Lower leg skin (tissue), 3 donors: ENCODE measurements at regions not wholly inside any gene's neighbourhood (a gene's known extent, or its start where the extent isn't known, plus 50 kb on each side); places are given as distances from the start of the nearest gene placed in this dataset.

Experiments used
- CTCF ChIP-seq, 3 donors: fragments of 450-650 bp; IDR thresholded peaks; one replicate each; pipeline ENCODE4 v1.5.1; 2016; ENCODE audit warnings: antibody characterized with exemption in 3 of 3, mild to moderate bottlenecking in 3 of 3, moderate library complexity in 2 of 3
- POLR2A ChIP-seq, 2 donors: fragments of 450-650 bp; IDR thresholded peaks; one replicate each; pipeline ENCODE4 v1.6.1; 2016 to 2017; ENCODE audit warnings: antibody characterized with exemption in 2 of 2, mild to moderate bottlenecking in 1 of 2, moderate library complexity in 1 of 2

DNA sequence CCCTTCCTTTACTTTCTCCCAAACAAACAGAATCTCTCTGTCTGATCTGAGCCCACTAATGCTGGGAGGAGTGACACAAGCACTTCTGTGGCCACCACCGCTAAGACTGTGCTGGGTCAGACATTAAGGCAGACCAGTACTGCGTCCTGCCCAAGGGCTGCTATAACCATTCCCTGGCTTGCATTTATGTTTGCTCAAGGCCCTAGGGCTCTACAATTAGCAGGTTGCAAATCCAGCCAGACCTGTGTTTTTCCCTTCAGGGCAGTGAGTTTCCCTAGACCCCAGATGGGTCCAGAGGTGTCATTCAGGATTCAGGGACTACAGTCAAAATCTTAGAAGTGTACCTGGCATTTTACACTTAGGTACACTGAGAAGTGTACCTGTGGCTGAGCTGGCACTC is 89.7 kb downstream of the SPANXN4 start:
- TF ChIP-seq CTCF (IDR thresholded peaks at IDR 0.05), result no peak
- TF ChIP-seq POLR2A (IDR thresholded peaks at IDR 0.05), result no peak
